NB4 (cell line): ENCODE measurements at regions not wholly inside any gene's neighbourhood (a gene's known extent, or its start where the extent isn't known, plus 50 kb on each side); places are given as distances from the start of the nearest gene placed in this dataset.

Experiments used
- DNase-seq: peaks from one replicate; pipeline ENCODE4 v3.0.0; 2010; ENCODE audit warnings: low read depth
- H3K4me3 ChIP-seq: one replicate; pipeline ENCODE4 v1.5.1; 2011; ENCODE audit warnings: mild to moderate bottlenecking, low read depth, low read length, moderate library complexity
- MYC ChIP-seq: IDR thresholded peaks from 2 replicates; pipeline ENCODE4 v1.6.1; 2011; ENCODE audit warnings: low read depth, low read length
- POLR2A ChIP-seq: IDR thresholded peaks from 2 replicates; pipeline ENCODE4 v1.6.1; 2011; ENCODE audit warnings: mild to moderate bottlenecking; ENCODE audit not compliant: insufficient read length; ENCODE audit errors: extremely low read depth
- TF ChIP-seq, protein P1 (sequence below): IDR thresholded peaks from one replicate; pipeline ENCODE4 v1.5.1; 2012; ENCODE audit warnings: low read depth, low read length
- TF ChIP-seq, protein P2 (sequence below): IDR thresholded peaks from 2 replicates; pipeline ENCODE4 v1.6.1; 2011; ENCODE audit warnings: low read depth, low read length

DNA sequence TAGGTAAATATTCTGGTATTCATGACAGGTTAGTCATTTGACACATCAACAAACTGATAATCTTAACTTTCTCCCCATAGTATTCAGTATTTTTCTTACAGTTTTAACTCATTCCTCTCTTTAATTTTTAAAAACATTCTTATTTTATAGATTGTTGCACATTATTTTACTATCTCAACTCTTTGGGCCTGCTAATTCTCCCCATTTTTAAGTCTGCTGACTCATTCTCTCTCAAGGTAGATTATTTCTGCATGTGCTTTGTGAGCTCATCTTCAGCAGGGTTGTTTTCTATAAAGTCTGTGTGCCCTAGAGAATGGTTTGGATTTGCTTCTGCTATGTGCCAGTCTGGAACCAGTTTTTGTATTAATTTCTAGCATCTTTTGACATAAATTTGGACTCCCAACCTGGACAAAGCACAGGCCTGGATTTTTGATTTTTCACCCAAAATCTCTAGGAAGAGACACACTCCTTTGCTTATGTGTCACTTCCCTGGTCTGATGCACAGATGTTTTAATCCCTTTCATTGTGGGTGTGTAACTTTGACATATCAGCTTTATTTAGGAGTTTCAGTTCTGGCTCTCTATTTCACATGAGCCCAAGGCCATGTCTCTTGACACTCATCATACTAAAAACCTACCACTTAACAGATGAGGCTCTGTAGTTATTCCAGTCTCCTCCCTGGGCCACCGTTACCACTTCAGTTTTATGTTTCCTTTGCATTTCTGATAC lies 194.3 kb upstream of the PGRMC2 start:
- H3K4me3 ChIP-seq = no peak overlapping the region
- TF ChIP-seq, protein P1, sequence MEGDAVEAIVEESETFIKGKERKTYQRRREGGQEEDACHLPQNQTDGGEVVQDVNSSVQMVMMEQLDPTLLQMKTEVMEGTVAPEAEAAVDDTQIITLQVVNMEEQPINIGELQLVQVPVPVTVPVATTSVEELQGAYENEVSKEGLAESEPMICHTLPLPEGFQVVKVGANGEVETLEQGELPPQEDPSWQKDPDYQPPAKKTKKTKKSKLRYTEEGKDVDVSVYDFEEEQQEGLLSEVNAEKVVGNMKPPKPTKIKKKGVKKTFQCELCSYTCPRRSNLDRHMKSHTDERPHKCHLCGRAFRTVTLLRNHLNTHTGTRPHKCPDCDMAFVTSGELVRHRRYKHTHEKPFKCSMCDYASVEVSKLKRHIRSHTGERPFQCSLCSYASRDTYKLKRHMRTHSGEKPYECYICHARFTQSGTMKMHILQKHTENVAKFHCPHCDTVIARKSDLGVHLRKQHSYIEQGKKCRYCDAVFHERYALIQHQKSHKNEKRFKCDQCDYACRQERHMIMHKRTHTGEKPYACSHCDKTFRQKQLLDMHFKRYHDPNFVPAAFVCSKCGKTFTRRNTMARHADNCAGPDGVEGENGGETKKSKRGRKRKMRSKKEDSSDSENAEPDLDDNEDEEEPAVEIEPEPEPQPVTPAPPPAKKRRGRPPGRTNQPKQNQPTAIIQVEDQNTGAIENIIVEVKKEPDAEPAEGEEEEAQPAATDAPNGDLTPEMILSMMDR = no peak
- no peak for TF ChIP-seq MYC
- TF ChIP-seq POLR2A = no peak
- TF ChIP-seq, protein P2, sequence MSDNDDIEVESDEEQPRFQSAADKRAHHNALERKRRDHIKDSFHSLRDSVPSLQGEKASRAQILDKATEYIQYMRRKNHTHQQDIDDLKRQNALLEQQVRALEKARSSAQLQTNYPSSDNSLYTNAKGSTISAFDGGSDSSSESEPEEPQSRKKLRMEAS = no peak
- no peak for DNase-seq

DNA sequence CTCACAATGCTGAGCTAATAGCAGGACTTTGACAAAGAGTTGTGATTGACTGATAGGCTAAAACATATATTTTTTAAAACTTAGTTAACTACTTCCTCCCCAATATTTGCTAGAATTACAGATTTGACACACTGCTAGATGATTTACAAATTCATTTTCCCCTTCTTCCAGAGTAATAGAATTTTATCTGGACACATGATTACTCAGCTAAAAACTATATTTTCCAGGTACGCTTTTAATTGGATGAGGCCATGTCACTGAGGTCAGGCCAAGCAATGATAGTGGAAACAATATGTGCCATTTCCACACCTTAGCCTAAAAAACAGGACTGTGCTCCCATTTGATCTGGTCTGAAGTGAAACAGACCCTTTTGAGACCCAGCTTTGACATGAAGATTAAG lies 193.3 kb upstream of the PGRMC2 start:
- DNase-seq = no peak
- no peak overlapping the region for H3K4me3 ChIP-seq
- TF ChIP-seq, protein P2 = no peak
- TF ChIP-seq, protein P1 = no peak
- no peak for TF ChIP-seq MYC
- no peak for TF ChIP-seq POLR2A

DNA sequence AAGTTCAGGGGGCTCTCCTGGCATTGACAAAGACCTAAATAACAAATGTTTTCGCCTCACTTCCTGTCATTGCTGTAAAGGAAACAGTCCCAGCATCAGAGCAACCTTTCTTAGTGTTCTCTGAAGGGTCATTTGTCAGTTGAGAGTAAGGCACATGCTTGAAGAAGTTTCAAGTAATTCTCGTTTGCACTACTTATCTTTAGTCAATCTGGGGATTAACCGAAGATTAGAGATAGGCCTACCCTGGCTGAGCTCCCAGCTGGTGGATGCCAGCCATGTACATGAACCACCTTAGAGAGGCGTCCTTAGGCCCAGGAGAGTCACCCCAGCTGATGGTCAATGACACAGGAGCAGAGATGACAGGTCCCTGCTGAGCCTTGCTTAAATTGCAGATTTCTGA lies 189.9 kb upstream of the PGRMC2 start:
- DNase-seq = no peak
- no peak for TF ChIP-seq POLR2A
- TF ChIP-seq, protein P2 = no peak
- TF ChIP-seq, protein P1 = no peak
- TF ChIP-seq MYC = no peak

DNA sequence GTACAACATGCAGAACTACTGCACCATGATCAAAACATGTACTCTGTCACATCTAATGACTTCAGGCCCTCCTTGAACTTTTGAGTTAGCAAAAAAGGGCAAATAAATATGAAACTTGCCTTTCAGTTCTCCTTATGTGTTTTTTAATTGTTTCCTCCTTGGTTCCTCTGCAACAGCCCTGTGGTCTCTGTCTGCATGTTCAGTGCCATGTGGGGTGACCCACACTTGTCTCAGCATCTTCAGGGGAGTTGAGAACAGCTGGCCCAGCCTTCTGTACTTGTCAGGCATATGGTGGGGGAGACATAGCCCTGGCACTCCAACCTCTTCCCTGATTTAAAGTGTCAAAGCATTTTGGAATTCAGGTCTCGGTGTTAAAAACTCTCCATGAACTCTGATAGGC lies 188.0 kb upstream of the PGRMC2 start:
- TF ChIP-seq, protein P2 = no peak
- TF ChIP-seq, protein P1 = no peak
- TF ChIP-seq POLR2A (no peak), MYC (no peak)

More for the DNA sequence above, 189.9 kb upstream of the PGRMC2 start:
- H3K4me3 ChIP-seq = no peak overlapping the region

DNA sequence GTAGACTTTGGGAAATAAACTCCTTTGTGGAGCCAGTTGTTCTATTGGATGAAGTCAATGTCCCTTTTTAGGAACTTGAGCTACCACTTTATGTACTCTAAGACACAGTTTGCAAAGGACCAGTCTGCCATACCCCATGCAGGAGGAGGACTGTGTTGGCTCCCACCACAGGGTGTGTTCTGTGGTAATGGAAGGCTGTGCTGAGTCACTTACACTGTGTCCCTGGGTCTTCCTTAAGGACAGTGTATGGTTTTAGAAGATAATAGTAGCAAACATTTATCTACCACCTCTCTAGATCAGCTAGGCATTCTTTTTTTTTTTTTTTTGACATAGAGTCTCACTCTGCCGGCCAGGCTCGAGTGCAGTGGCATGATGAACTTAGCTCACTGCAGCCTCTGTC lies 184.0 kb upstream of the PGRMC2 start:
- DNase-seq = peak; percentile 8
- TF ChIP-seq MYC = no peak
- TF ChIP-seq, protein P1 = no peak
- TF ChIP-seq, protein P2 = no peak
- TF ChIP-seq POLR2A = no peak
- H3K4me3 ChIP-seq = no peak overlapping the region

More for the DNA sequence above, 188.0 kb upstream of the PGRMC2 start:
- no peak for DNase-seq
- H3K4me3 ChIP-seq = no peak overlapping the region
